NCI-H2081 (cell line): ENCODE measurements at regions not wholly inside any gene's neighbourhood (a gene's known extent, or its start where the extent isn't known, plus 50 kb on each side); places are given as distances from the start of the nearest gene placed in this dataset.

Experiments used
- DNase-seq, 2 experiments: peaks; one replicate each; lab custom pipeline; 2025; lab: John Stamatoyannopoulos, UW

DNA sequence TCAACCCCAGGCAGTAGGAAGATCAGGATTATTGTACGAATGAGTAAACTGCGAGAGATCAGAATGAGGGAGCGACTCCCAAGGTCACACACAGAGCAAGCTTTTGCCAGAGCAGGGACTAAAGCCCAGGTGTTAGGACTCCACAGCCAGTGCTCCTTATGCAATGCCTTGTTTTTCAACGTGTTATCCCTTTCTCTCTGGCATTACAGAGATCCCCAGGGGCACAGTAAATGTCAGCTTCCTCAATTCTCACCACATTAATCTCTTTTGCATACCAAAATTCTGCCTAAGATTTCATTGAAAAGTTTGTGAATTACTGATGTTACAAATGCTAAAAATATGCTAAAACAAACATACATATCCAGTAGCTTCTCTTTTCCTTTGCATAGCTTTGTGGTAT is 68.1 kb upstream of the CES5A start:
- DNase-seq = no peak

- DNase-seq = no peak
Observed at GRCh38 chr16:55942821-55943220, 67.6 kb upstream of the CES5A start.

GRCh38 chr16:55941552-55941951 is 66.4 kb upstream of the CES5A start:
- no peak for DNase-seq

DNA sequence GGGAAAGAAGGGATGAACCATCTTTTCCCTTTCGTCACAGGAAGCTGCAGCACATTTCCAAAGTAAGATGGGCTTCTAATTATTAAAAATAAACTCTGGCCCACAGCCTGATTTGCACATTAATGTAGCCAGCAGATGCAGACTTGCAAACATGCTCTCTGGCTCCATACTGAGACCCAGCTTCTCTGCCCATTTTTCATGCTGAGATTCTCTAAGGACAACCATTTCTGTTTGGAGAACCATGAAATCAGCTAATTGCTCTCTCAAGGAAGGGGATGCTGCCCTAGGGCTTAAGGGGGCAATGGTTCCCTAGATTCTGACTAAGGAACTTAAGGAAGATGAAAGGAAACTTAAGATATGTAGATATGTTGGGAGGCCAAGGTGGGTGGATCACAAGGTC is 63.0 kb upstream of the CES5A start:
- no peak for DNase-seq

DNA sequence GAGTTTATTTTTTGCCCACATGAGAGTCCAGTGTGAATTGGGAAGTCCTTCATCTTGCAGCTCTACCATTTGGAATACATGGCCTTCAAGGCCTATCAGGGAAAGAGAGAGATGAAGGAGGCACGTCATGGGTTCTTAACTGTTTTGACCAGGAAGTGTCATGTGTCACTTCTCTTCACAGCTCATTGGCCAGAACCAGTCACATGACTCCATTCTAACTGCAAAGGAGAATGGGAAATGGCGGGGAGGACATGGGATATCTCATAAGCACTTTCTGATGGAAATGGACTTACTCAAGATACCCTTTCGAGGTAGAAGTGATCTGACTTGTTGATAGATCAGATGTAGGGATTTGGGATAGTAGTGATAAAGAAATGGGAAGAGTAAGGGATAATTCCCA is 57.9 kb upstream of the CES5A start:
- no peak for DNase-seq

- DNase-seq = no peak
Observed at GRCh38 chr16:55930036-55930435, 54.9 kb upstream of the CES5A start.

- DNase-seq = no peak
Observed at GRCh38 chr16:55929181-55929580, 54.0 kb upstream of the CES5A start.

- no peak for DNase-seq
Observed at GRCh38 chr16:55925242-55925641, 50.1 kb upstream of the CES5A start.
